HG02678 (cell line): ENCODE measurements at regions not wholly inside any gene's neighbourhood (a gene's known extent, or its start where the extent isn't known, plus 50 kb on each side); places are given as distances from the start of the nearest gene placed in this dataset.

Experiments used
- ATAC-seq: cut with Tn5 transposase; IDR thresholded peaks from one replicate; pipeline ENCODE4 v1.9.1; 2021; ENCODE audit warnings: mild to moderate bottlenecking, moderate library complexity; ENCODE audit not compliant: unreplicated experiment

- no peak for ATAC-seq
Observed at GRCh38 chr9:119775410-119775809, 406.2 kb upstream of the BRINP1 start.

GRCh38 chr9:119773823-119774222 is 404.6 kb upstream of the BRINP1 start:
- no peak for ATAC-seq

- no peak for ATAC-seq
Observed at GRCh38 chr9:119771341-119771740, 402.1 kb upstream of the BRINP1 start.

GRCh38 chr9:119768266-119768665 is 399.0 kb upstream of the BRINP1 start:
- ATAC-seq = no peak

- no peak for ATAC-seq
Observed at GRCh38 chr9:119765632-119766175, 396.5 kb upstream of the BRINP1 start.

- no peak for ATAC-seq
Observed at GRCh38 chr9:119763260-119763659, 394.0 kb upstream of the BRINP1 start.

GRCh38 chr9:119761812-119762211 is 392.6 kb upstream of the BRINP1 start:
- ATAC-seq = no peak

- ATAC-seq = no peak
Observed at GRCh38 chr9:119758990-119759389, 389.8 kb upstream of the BRINP1 start.

GRCh38 chr9:119758241-119758640 is 389.0 kb upstream of the BRINP1 start:
- no peak for ATAC-seq

GRCh38 chr9:119739476-119739875 is 370.2 kb upstream of the BRINP1 start:
- ATAC-seq = no peak

GRCh38 chr9:119736491-119737454 is 367.5 kb upstream of the BRINP1 start:
- ATAC-seq = peak; percentile 92

- no peak for ATAC-seq
Observed at GRCh38 chr9:119727988-119728387, 358.8 kb upstream of the BRINP1 start.

- no peak for ATAC-seq
Observed at GRCh38 chr9:119726035-119726434, 356.8 kb upstream of the BRINP1 start.

- no peak for ATAC-seq
Observed at GRCh38 chr9:119722384-119722783, 353.1 kb upstream of the BRINP1 start.

- no peak for ATAC-seq
Observed at GRCh38 chr9:119712325-119712724, 343.1 kb upstream of the BRINP1 start.

- no peak for ATAC-seq
Observed at GRCh38 chr9:119709431-119709830, 340.2 kb upstream of the BRINP1 start.

- ATAC-seq = no peak
Observed at GRCh38 chr9:119707228-119707845, 338.1 kb upstream of the BRINP1 start.

- ATAC-seq = no peak
Observed at GRCh38 chr9:119701651-119702050, 332.4 kb upstream of the BRINP1 start.

- no peak for ATAC-seq
Observed at GRCh38 chr9:119698535-119698934, 329.3 kb upstream of the BRINP1 start.

GRCh38 chr9:119697996-119698395 is 328.8 kb upstream of the BRINP1 start:
- no peak for ATAC-seq

- no peak for ATAC-seq
Observed at GRCh38 chr9:119689879-119690278, 320.6 kb upstream of the BRINP1 start.

- ATAC-seq = no peak
Observed at GRCh38 chr9:119688547-119688946, 319.3 kb upstream of the BRINP1 start.
